Lower leg skin (tissue), 3 donors: ENCODE measurements at regions not wholly inside any gene's neighbourhood (a gene's known extent, or its start where the extent isn't known, plus 50 kb on each side); places are given as distances from the start of the nearest gene placed in this dataset.

Experiments used
- POLR2A ChIP-seq, 2 donors: fragments of 450-650 bp; IDR thresholded peaks; one replicate each; pipeline ENCODE4 v1.6.1; 2016 to 2017; ENCODE audit warnings: antibody characterized with exemption in 2 of 2, mild to moderate bottlenecking in 1 of 2, moderate library complexity in 1 of 2
- TF ChIP-seq, protein P1 (sequence below), 3 donors: fragments of 450-650 bp; IDR thresholded peaks; one replicate each; pipeline ENCODE4 v1.5.1; 2016; ENCODE audit warnings: antibody characterized with exemption in 3 of 3, mild to moderate bottlenecking in 3 of 3, moderate library complexity in 2 of 3

DNA sequence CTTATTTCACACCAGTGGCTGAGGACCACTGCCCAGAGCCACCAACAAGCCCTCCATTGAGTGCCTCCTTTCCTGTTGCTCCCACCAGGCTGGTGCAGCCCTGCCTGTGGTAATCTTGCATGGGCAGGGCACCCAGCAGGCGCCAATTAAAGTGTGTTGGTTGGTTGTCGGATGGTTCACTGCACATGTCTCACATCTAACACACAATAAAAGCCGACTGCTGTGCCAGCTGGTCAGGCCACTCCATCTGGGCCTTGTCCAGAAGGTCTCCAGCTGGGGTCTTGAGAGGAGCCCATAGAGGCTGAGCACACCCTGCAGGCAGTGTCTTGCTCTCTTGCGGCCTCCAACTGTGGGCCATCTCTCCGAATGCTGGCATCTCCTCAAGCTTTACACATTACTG lies 494.8 kb upstream of the KLHL29 start:
- TF ChIP-seq, protein P1, sequence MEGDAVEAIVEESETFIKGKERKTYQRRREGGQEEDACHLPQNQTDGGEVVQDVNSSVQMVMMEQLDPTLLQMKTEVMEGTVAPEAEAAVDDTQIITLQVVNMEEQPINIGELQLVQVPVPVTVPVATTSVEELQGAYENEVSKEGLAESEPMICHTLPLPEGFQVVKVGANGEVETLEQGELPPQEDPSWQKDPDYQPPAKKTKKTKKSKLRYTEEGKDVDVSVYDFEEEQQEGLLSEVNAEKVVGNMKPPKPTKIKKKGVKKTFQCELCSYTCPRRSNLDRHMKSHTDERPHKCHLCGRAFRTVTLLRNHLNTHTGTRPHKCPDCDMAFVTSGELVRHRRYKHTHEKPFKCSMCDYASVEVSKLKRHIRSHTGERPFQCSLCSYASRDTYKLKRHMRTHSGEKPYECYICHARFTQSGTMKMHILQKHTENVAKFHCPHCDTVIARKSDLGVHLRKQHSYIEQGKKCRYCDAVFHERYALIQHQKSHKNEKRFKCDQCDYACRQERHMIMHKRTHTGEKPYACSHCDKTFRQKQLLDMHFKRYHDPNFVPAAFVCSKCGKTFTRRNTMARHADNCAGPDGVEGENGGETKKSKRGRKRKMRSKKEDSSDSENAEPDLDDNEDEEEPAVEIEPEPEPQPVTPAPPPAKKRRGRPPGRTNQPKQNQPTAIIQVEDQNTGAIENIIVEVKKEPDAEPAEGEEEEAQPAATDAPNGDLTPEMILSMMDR (IDR thresholded peaks at IDR 0.05) = no peak
- no peak for TF ChIP-seq POLR2A (IDR thresholded peaks at IDR 0.05)
